22Rv1 (cell line): ENCODE measurements at regions not wholly inside any gene's neighbourhood (a gene's known extent, or its start where the extent isn't known, plus 50 kb on each side); places are given as distances from the start of the nearest gene placed in this dataset.

ENCODE experiments used
- ZFX ChIP-seq: fragments of 450-650 bp; IDR thresholded peaks from 2 replicates; pipeline ENCODE4 v1.6.1; 2017; ENCODE audit warnings: antibody characterized with exemption, borderline replicate concordance
- TF ChIP-seq, protein P1 (sequence below): fragments of 450-650 bp; IDR thresholded peaks from 2 replicates; pipeline ENCODE4 v1.5.1; 2017; ENCODE audit warnings: mild to moderate bottlenecking

GRCh38 chr21:43355266-43355924 lies 71.5 kb downstream of the SIK1 start:
- TF ChIP-seq, protein P1, sequence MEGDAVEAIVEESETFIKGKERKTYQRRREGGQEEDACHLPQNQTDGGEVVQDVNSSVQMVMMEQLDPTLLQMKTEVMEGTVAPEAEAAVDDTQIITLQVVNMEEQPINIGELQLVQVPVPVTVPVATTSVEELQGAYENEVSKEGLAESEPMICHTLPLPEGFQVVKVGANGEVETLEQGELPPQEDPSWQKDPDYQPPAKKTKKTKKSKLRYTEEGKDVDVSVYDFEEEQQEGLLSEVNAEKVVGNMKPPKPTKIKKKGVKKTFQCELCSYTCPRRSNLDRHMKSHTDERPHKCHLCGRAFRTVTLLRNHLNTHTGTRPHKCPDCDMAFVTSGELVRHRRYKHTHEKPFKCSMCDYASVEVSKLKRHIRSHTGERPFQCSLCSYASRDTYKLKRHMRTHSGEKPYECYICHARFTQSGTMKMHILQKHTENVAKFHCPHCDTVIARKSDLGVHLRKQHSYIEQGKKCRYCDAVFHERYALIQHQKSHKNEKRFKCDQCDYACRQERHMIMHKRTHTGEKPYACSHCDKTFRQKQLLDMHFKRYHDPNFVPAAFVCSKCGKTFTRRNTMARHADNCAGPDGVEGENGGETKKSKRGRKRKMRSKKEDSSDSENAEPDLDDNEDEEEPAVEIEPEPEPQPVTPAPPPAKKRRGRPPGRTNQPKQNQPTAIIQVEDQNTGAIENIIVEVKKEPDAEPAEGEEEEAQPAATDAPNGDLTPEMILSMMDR = no peak
- no peak for TF ChIP-seq ZFX
